SK-N-SH (cell line): ENCODE measurements at regions not wholly inside any gene's neighbourhood (a gene's known extent, or its start where the extent isn't known, plus 50 kb on each side); places are given as distances from the start of the nearest gene placed in this dataset.

ENCODE experiments used
- CTCF ChIA-PET: fragments of 300-600, 350-600 bp; formaldehyde crosslinking; extraction: SDS; loops from one replicate; lab custom pipeline; 2021; lab: Yijun Ruan, JAX
- POLR2A ChIA-PET: fragments of 350-600 bp; sonication (Branson Sonifier 250); formaldehyde crosslinking; extraction: SDS; loops from one replicate; lab custom pipeline; 2020; ENCODE audit warnings: antibody characterized with exemption, inconsistent platforms; lab: Yijun Ruan, JAX
- DNase-seq: peaks from one replicate; pipeline ENCODE4 v3.0.0; 2012
- H2AFZ ChIP-seq: fragments of 200-600 bp; sonication (generic); 2 replicates; pipeline ENCODE4 v1.8.1; 2016; ENCODE audit warnings: antibody characterized with exemption, mild to moderate bottlenecking, low read depth
- H3F3A ChIP-seq: fragments of 200-600 bp; sonication (generic); replicated peaks from 2 replicates; pipeline ENCODE3; 2016; ENCODE audit warnings: antibody characterized with exemption, mild to moderate bottlenecking; ENCODE audit not compliant: insufficient read depth
- H3K27ac ChIP-seq, 2 experiments: fragments of 200-500 bp in 1 of 2; fragments of 200-600 bp in 1 of 2; sonication (Bioruptor generic) in 1 of 2; sonication (generic), shearing (Covaris generic) in 1 of 2; 2 replicates each; pipeline versions ENCODE4 v1.5.1 to v1.6.1; 2014 to 2016; ENCODE audit warnings: low read depth in 2 of 2, inconsistent platforms in 1 of 2, low read length in 1 of 2, mild to moderate bottlenecking in 1 of 2, mixed read lengths in 1 of 2
- H3K27me3 ChIP-seq: fragments of 200-600 bp; sonication (generic), shearing (Covaris generic); 2 replicates; pipeline ENCODE4 v1.6.1; 2016; ENCODE audit warnings: mixed run types; ENCODE audit not compliant: insufficient read depth
- H3K36me3 ChIP-seq, 2 experiments: fragments of 200-500 bp in 1 of 2; fragments of 200-600 bp in 1 of 2; sonication (Bioruptor generic) in 1 of 2; sonication (generic) in 1 of 2; replicated peaks in 1 of 2; 2 replicates each; pipeline versions ENCODE3 to v1.5.1; 2014 to 2016; ENCODE audit warnings: low read length in 1 of 2, mild to moderate bottlenecking in 1 of 2; ENCODE audit not compliant: insufficient read depth in 2 of 2, control insufficient read depth in 1 of 2
- H3K4me1 ChIP-seq, 2 experiments: fragments of 200-500 bp in 1 of 2; fragments of 200-600 bp in 1 of 2; sonication (Bioruptor generic) in 1 of 2; sonication (generic), shearing (Covaris generic) in 1 of 2; 2 replicates each; pipeline versions ENCODE4 v1.5.1 to v1.6.1; 2014 to 2016; ENCODE audit warnings: low read depth in 1 of 2, low read length in 1 of 2, mixed run types in 1 of 2; ENCODE audit not compliant: insufficient read depth in 2 of 2, control insufficient read depth in 1 of 2
- H3K4me2 ChIP-seq: fragments of 200-600 bp; sonication (generic), shearing (Covaris generic); 2 replicates; pipeline ENCODE4 v1.6.1; 2017; ENCODE audit warnings: mixed run types
- H3K4me3 ChIP-seq, 2 experiments: fragments of 200-500 bp in 1 of 2; fragments of 200-600 bp in 1 of 2; sonication (Bioruptor generic) in 1 of 2; sonication (generic), shearing (Covaris generic) in 1 of 2; 2 replicates each; pipeline versions ENCODE4 v1.5.1 to v1.8.1; 2014 to 2016; ENCODE audit warnings: low read depth in 2 of 2, inconsistent platforms in 1 of 2, low read length in 1 of 2, mild to moderate bottlenecking in 1 of 2, mixed read lengths in 1 of 2, moderate library complexity in 1 of 2
- H3K79me2 ChIP-seq: fragments of 200-600 bp; sonication (generic); 2 replicates; pipeline ENCODE4 v1.8.1; 2017; ENCODE audit warnings: mild to moderate bottlenecking; ENCODE audit not compliant: insufficient read depth
- H3K9ac ChIP-seq: fragments of 200-600 bp; sonication (generic); 2 replicates; pipeline ENCODE4 v1.6.1; 2017; ENCODE audit warnings: mixed run types
- H3K9me2 ChIP-seq: fragments of 200-600 bp; sonication (generic); 2 replicates; pipeline ENCODE4 v1.6.1; 2017; ENCODE audit warnings: mixed run types
- H3K9me3 ChIP-seq: fragments of 200-600 bp; sonication (generic); 2 replicates; pipeline ENCODE4 v1.6.1; 2017; ENCODE audit warnings: mixed run types, mild to moderate bottlenecking, moderate library complexity
- H4K20me1 ChIP-seq: fragments of 200-600 bp; sonication (generic); 2 replicates; pipeline ENCODE4 v1.6.1; 2017; ENCODE audit warnings: mild to moderate bottlenecking, mixed run types; ENCODE audit not compliant: insufficient read depth
- CHD2 ChIP-seq: fragments of 150-350 bp; IDR thresholded peaks from 2 replicates; pipeline ENCODE4 v1.6.1; 2018; ENCODE audit warnings: low read length; ENCODE audit not compliant: partially characterized antibody
- FOXM1 ChIP-seq: IDR thresholded peaks from 2 replicates; pipeline ENCODE4 v1.4.0; 2012; ENCODE audit warnings: low read depth, mild to moderate bottlenecking
- GATA2 ChIP-seq: sonication (generic); formaldehyde crosslinking; IDR thresholded peaks from 2 replicates; pipeline ENCODE4 v1.5.0; 2020; ENCODE audit warnings: mild to moderate bottlenecking, missing genetic modification reagents
- MEF2A ChIP-seq: IDR thresholded peaks from 2 replicates; pipeline ENCODE4 v1.4.0; 2012; ENCODE audit warnings: low read depth, borderline replicate concordance
- POLR2AphosphoS5 ChIP-seq: IDR thresholded peaks from 2 replicates; pipeline ENCODE4 v1.6.1; 2012; ENCODE audit warnings: low read depth, low read length
- RCOR1 ChIP-seq: fragments of 150-350 bp; IDR thresholded peaks from 2 replicates; pipeline ENCODE4 v1.6.1; 2017; ENCODE audit warnings: antibody characterized with exemption, low read length
- RFX5 ChIP-seq: IDR thresholded peaks from 2 replicates; pipeline ENCODE4 v1.6.1; 2012; ENCODE audit warnings: mild to moderate bottlenecking, improper control_type of control experiment, low read length
- SMC3 ChIP-seq: IDR thresholded peaks from 2 replicates; pipeline ENCODE4 v1.6.1; 2012; ENCODE audit warnings: low read depth, low read length, improper control_type of control experiment
- YY1 ChIP-seq: IDR thresholded peaks from 2 replicates; pipeline ENCODE4 v1.4.0; 2012; ENCODE audit warnings: low read depth, mild to moderate bottlenecking
- WGBS: methylation state at CpG from one replicate; pipeline ENCODE4 v1.1.6; 2017; ENCODE audit warnings: low lambda C conversion rate; 5-methylcytosine and 5-hydroxymethylcytosine counted together
- TF ChIP-seq, protein P1 (sequence below): fragments of 150-350 bp; IDR thresholded peaks from 2 replicates; pipeline ENCODE4 v1.6.1; 2016; ENCODE audit warnings: mild to moderate bottlenecking, low read depth, low read length
- TF ChIP-seq, protein P2 (sequence below): IDR thresholded peaks from 2 replicates; pipeline ENCODE4 v1.6.1; 2012; ENCODE audit warnings: mild to moderate bottlenecking, low read depth, low read length, moderate library complexity

DNA sequence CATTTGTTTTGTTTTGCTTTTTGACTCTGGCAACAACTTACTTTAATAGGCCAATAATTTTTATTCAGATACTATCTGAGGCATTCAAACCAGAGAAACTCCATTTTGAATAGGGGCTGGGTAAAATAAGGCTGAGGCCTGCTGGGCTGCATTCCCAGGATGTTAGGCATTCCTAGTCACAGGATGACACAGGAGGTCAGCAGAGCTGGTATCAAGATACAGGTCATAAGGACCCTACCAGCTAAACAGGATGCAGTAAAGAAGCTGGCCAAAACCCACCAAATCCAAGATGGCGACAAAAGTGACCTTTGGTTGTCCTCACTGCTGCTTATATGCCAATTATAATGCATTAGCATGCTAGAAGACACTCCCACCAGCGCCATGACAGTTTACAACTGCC, 102.2 kb upstream of the XPO1 start:
- H3K36me3 ChIP-seq = no peaks in the 10 kb centered on the region
- H3K9ac ChIP-seq = no peak overlapping the region
- H4K20me1 ChIP-seq = no peaks in the 10 kb centered on the region
- no peaks in the 10 kb centered on the region for H3K9me3 ChIP-seq
- no peak for DNase-seq
- no peaks in the 10 kb centered on the region for H3K27me3 ChIP-seq
- no peak overlapping the region for H3K4me3 ChIP-seq
- 94% methylated on average over 2 of the region's 2 CpGs for WGBS
- H3K4me2 ChIP-seq = no peak overlapping the region
- CTCF ChIA-PET = no interaction called here
- H3K79me2 ChIP-seq = no peaks in the 10 kb centered on the region
- no peaks in the 10 kb centered on the region for H3K9me2 ChIP-seq
- no peak overlapping the region for H3K27ac ChIP-seq
- POLR2A ChIA-PET = no interaction called here
- TF ChIP-seq CHD2 (no peak), FOXM1 (no peak), POLR2AphosphoS5 (no peak), RFX5 (no peak), GATA2 (CRISPR knock-in tag) (no peak), RCOR1 (no peak), YY1 (0 out of 2 replicates have a peak, but pooled peaks have one; percentile 40), SMC3 (no peak), MEF2A (no peak)
- H2AFZ ChIP-seq = peak overlapping the region; percentile 59; the same call in 1 of the 2 replicates
- peaks cover 0 to 4% of the 10 kb centered on the region in 2 experiments; a peak in 2 of 4 replicates for H3K4me1 ChIP-seq
- peaks cover 3% of the 10 kb centered on the region for H3F3A ChIP-seq

DNA sequence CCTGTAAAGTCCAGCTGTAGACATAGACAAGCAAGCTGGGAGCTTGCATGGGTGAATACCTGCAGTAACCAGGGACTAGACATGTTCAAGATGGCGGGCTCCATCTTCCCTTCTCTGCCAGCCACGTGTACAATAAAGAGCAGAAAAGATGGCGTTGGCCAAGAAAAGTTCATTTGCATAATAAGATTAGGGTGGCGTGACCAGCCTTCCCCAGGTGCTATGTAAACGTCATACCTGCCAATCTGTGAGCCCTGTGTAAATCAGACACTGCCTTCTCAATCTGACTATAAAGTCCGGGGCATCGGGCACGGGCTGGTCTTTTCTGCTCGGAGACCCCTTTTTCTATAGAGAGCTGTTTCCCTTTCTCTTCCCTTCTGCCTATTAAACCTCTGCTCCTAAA, 101.6 kb upstream of the XPO1 start:
- Histone ChIP-seq H3K9me3 (no peaks in the 10 kb centered on the region), H3K27me3 (no peaks in the 10 kb centered on the region), H3K27ac (no peak overlapping the region), H3F3A (peaks cover 3% of the 10 kb centered on the region), H3K4me2 (no peak overlapping the region), H4K20me1 (no peaks in the 10 kb centered on the region), H3K4me1 (peaks cover 0 to 4% of the 10 kb centered on the region in 2 experiments; a peak in 2 of 4 replicates), H3K4me3 (no peak overlapping the region), H3K9ac (no peak overlapping the region), H3K79me2 (no peaks in the 10 kb centered on the region), H2AFZ (peak overlapping the region; percentile 59; the same call in 1 of the 2 replicates), H3K36me3 (no peaks in the 10 kb centered on the region), H3K9me2 (no peaks in the 10 kb centered on the region)
- no peak for DNase-seq
- ChIA-PET POLR2A (no interaction called here), CTCF (no interaction called here)
- TF ChIP-seq, protein P1, sequence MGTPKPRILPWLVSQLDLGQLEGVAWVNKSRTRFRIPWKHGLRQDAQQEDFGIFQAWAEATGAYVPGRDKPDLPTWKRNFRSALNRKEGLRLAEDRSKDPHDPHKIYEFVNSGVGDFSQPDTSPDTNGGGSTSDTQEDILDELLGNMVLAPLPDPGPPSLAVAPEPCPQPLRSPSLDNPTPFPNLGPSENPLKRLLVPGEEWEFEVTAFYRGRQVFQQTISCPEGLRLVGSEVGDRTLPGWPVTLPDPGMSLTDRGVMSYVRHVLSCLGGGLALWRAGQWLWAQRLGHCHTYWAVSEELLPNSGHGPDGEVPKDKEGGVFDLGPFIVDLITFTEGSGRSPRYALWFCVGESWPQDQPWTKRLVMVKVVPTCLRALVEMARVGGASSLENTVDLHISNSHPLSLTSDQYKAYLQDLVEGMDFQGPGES = no peak
- TF ChIP-seq, protein P2, sequence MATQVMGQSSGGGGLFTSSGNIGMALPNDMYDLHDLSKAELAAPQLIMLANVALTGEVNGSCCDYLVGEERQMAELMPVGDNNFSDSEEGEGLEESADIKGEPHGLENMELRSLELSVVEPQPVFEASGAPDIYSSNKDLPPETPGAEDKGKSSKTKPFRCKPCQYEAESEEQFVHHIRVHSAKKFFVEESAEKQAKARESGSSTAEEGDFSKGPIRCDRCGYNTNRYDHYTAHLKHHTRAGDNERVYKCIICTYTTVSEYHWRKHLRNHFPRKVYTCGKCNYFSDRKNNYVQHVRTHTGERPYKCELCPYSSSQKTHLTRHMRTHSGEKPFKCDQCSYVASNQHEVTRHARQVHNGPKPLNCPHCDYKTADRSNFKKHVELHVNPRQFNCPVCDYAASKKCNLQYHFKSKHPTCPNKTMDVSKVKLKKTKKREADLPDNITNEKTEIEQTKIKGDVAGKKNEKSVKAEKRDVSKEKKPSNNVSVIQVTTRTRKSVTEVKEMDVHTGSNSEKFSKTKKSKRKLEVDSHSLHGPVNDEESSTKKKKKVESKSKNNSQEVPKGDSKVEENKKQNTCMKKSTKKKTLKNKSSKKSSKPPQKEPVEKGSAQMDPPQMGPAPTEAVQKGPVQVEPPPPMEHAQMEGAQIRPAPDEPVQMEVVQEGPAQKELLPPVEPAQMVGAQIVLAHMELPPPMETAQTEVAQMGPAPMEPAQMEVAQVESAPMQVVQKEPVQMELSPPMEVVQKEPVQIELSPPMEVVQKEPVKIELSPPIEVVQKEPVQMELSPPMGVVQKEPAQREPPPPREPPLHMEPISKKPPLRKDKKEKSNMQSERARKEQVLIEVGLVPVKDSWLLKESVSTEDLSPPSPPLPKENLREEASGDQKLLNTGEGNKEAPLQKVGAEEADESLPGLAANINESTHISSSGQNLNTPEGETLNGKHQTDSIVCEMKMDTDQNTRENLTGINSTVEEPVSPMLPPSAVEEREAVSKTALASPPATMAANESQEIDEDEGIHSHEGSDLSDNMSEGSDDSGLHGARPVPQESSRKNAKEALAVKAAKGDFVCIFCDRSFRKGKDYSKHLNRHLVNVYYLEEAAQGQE = no peak
- WGBS = 91% methylated on average over 9 of the region's 9 CpGs
